ENCODE measurements at regions not wholly inside any gene's neighbourhood (a gene's known extent, or its start where the extent isn't known, plus 50 kb on each side); places are given as distances from the start of the nearest gene placed in this dataset.

- Mint-ChIP-seq H3K4me3 (ENCODE audit: unreplicated experiment) (no peak overlapping the region), H3K27ac (ENCODE audit: unreplicated experiment) (no peak overlapping the region), H3K4me1 (ENCODE audit: unreplicated experiment) (peaks cover 12% of the 10 kb centered on the region), H3K9me3 (ENCODE audit: unreplicated experiment) (no peaks in the 10 kb centered on the region), H3K36me3 (ENCODE audit: unreplicated experiment) (no peaks in the 10 kb centered on the region), H3K27me3 (ENCODE audit: unreplicated experiment) (peaks cover 3% of the 10 kb centered on the region)
- no peak for DNase-seq (ENCODE audit: extremely low spot score, unreplicated experiment)
- no peak for TF ChIP-seq CTCF (IDR thresholded peaks at IDR 0.05)
These were observed 130.0 kb upstream of the ZNF648 start for GRCh38 chr1:182191381-182192115.

- no peaks in the 10 kb centered on the region for H3K27me3 Mint-ChIP-seq (ENCODE audit: unreplicated experiment)
- H3K36me3 Mint-ChIP-seq (ENCODE audit: unreplicated experiment): no peaks in the 10 kb centered on the region
- TF ChIP-seq CTCF (IDR thresholded peaks at IDR 0.05): no peak
- H3K4me1 Mint-ChIP-seq (ENCODE audit: unreplicated experiment): peaks cover 31% of the 10 kb centered on the region
- H3K9me3 Mint-ChIP-seq (ENCODE audit: unreplicated experiment): no peaks in the 10 kb centered on the region
- no peak overlapping the region for H3K27ac Mint-ChIP-seq (ENCODE audit: unreplicated experiment)
- no peak for DNase-seq (ENCODE audit: extremely low spot score, unreplicated experiment)
- H3K4me3 Mint-ChIP-seq (ENCODE audit: unreplicated experiment): no peak overlapping the region
These were observed 128.1 kb upstream of the ZNF648 start for GRCh38 chr1:182189535-182190066.

GRCh38 chr1:182186757-182187146 is 125.2 kb upstream of the ZNF648 start:
- no peak for TF ChIP-seq CTCF (IDR thresholded peaks at IDR 0.05)
- H3K9me3 Mint-ChIP-seq (ENCODE audit: unreplicated experiment): no peaks in the 10 kb centered on the region
- peak overlapping the region; percentile 78 for H3K27ac Mint-ChIP-seq (ENCODE audit: unreplicated experiment)
- H3K27me3 Mint-ChIP-seq (ENCODE audit: unreplicated experiment): no peaks in the 10 kb centered on the region
- peaks cover 32% of the 10 kb centered on the region for H3K4me1 Mint-ChIP-seq (ENCODE audit: unreplicated experiment)
- DNase-seq (ENCODE audit: extremely low spot score, unreplicated experiment): no peak
- H3K4me3 Mint-ChIP-seq (ENCODE audit: unreplicated experiment): no peak overlapping the region
- no peaks in the 10 kb centered on the region for H3K36me3 Mint-ChIP-seq (ENCODE audit: unreplicated experiment)

- TF ChIP-seq CTCF (IDR thresholded peaks at IDR 0.05): no peak
- no peaks in the 10 kb centered on the region for H3K36me3 Mint-ChIP-seq (ENCODE audit: unreplicated experiment)
- no peak for DNase-seq (ENCODE audit: extremely low spot score, unreplicated experiment)
- no peaks in the 10 kb centered on the region for H3K27me3 Mint-ChIP-seq (ENCODE audit: unreplicated experiment)
- H3K9me3 Mint-ChIP-seq (ENCODE audit: unreplicated experiment): no peaks in the 10 kb centered on the region
- H3K4me3 Mint-ChIP-seq (ENCODE audit: unreplicated experiment): peak overlapping the region; percentile 5
- peaks cover 28% of the 10 kb centered on the region for H3K4me1 Mint-ChIP-seq (ENCODE audit: unreplicated experiment)
- peak overlapping the region; percentile 78 for H3K27ac Mint-ChIP-seq (ENCODE audit: unreplicated experiment)
These were observed 124.6 kb upstream of the ZNF648 start for GRCh38 chr1:182185842-182186756.

- no peaks in the 10 kb centered on the region for H3K9me3 Mint-ChIP-seq (ENCODE audit: unreplicated experiment)
- no peak overlapping the region for H3K4me3 Mint-ChIP-seq (ENCODE audit: unreplicated experiment)
- DNase-seq (ENCODE audit: extremely low spot score, unreplicated experiment): no peak
- no peaks in the 10 kb centered on the region for H3K36me3 Mint-ChIP-seq (ENCODE audit: unreplicated experiment)
- TF ChIP-seq CTCF (IDR thresholded peaks at IDR 0.05): no peak
- H3K4me1 Mint-ChIP-seq (ENCODE audit: unreplicated experiment): peaks cover 28% of the 10 kb centered on the region
- no peaks in the 10 kb centered on the region for H3K27me3 Mint-ChIP-seq (ENCODE audit: unreplicated experiment)
- peak overlapping the region; percentile 18 for H3K27ac Mint-ChIP-seq (ENCODE audit: unreplicated experiment)
These were observed 123.6 kb upstream of the ZNF648 start for GRCh38 chr1:182185136-182185535.

All from osteocyte (in vitro differentiated cells).